H1 (cell line): ENCODE measurements at regions not wholly inside any gene's neighbourhood (a gene's known extent, or its start where the extent isn't known, plus 50 kb on each side); places are given as distances from the start of the nearest gene placed in this dataset.

ENCODE experiments used
- EGR1 ChIP-seq: IDR thresholded peaks from 2 replicates; pipeline ENCODE4 v1.6.1; 2011; ENCODE audit warnings: low read depth, low read length, borderline replicate concordance
- EP300 ChIP-seq, 2 experiments: IDR thresholded peaks; 1 replicate in 1 of 2; 2 replicates in 1 of 2; pipeline ENCODE4 v1.6.1; 2011 to 2012; ENCODE audit warnings: low read depth in 2 of 2, low read length in 2 of 2, mild to moderate bottlenecking in 2 of 2, borderline replicate concordance in 1 of 2, inconsistent platforms in 1 of 2, moderate library complexity in 1 of 2
- JUND ChIP-seq: IDR thresholded peaks from 2 replicates; pipeline ENCODE4 v1.6.1; 2011; ENCODE audit warnings: mild to moderate bottlenecking, improper control_type of control experiment, low read length
- MAFK ChIP-seq: IDR thresholded peaks from 2 replicates; pipeline ENCODE4 v1.6.1; 2012; ENCODE audit warnings: low read depth, mild to moderate bottlenecking, improper control_type of control experiment, low read length
- NANOG ChIP-seq: IDR thresholded peaks from 2 replicates; pipeline ENCODE4 v1.6.1; 2011; ENCODE audit warnings: low read length, low read depth, mild to moderate bottlenecking, inconsistent platforms; ENCODE audit not compliant: insufficient read depth, poor library complexity, severe bottlenecking
- POLR2AphosphoS5 ChIP-seq: IDR thresholded peaks from 2 replicates; pipeline ENCODE4 v1.6.1; 2011; ENCODE audit warnings: low read depth, low read length
- RNF2 ChIP-seq: fragments of 200-900, 300-1000 bp; sonication (generic); IDR thresholded peaks from 2 replicates; pipeline ENCODE4 v1.7.1; 2016; ENCODE audit warnings: borderline replicate concordance, low read depth, mild to moderate bottlenecking, antibody characterized with exemption, low read length; ENCODE audit not compliant: poor library complexity, severe bottlenecking; ENCODE audit errors: missing control alignments
- SAP30 ChIP-seq: fragments of 300-600 bp; sonication (generic); IDR thresholded peaks from 2 replicates; pipeline ENCODE4 v1.7.1; 2012; ENCODE audit warnings: low read length, moderate library complexity, mild to moderate bottlenecking, inconsistent platforms; ENCODE audit not compliant: insufficient read depth, insufficient replicate concordance
- SP1 ChIP-seq: IDR thresholded peaks from 2 replicates; pipeline ENCODE4 v1.6.1; 2011; ENCODE audit warnings: low read depth, low read length
- YY1 ChIP-seq: IDR thresholded peaks from 2 replicates; pipeline ENCODE4 v1.6.1; 2011; ENCODE audit warnings: low read depth, mild to moderate bottlenecking, low read length
- TF ChIP-seq, protein P1 (sequence below): fragments of 300-600 bp; sonication (generic); IDR thresholded peaks from 2 replicates; pipeline ENCODE4 v1.7.1; 2012; ENCODE audit warnings: low read length, moderate library complexity, mild to moderate bottlenecking, inconsistent platforms; ENCODE audit not compliant: insufficient replicate concordance
- TF ChIP-seq, protein P2 (sequence below): IDR thresholded peaks from 2 replicates; pipeline ENCODE4 v1.6.1; 2012; ENCODE audit warnings: inconsistent platforms

DNA sequence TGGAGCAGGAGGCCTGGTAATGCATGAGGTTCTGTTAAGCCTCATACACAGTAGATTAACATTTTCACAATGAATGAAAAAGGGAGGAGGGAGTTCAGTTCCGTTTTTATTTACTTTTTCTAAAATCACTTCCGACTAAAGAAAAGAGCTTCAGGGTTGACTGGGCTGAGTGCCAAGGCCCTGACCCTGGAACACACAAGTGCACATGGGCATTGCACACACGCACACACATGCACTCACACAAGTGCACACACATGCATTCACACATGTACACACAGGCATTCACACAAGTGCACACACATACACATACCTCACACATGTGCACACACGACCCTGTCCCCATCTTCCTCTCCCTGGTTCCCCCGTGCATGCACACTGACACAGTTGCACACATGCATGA lies 303.3 kb downstream of the BRD1 start (continued):
- TF ChIP-seq, protein P1, sequence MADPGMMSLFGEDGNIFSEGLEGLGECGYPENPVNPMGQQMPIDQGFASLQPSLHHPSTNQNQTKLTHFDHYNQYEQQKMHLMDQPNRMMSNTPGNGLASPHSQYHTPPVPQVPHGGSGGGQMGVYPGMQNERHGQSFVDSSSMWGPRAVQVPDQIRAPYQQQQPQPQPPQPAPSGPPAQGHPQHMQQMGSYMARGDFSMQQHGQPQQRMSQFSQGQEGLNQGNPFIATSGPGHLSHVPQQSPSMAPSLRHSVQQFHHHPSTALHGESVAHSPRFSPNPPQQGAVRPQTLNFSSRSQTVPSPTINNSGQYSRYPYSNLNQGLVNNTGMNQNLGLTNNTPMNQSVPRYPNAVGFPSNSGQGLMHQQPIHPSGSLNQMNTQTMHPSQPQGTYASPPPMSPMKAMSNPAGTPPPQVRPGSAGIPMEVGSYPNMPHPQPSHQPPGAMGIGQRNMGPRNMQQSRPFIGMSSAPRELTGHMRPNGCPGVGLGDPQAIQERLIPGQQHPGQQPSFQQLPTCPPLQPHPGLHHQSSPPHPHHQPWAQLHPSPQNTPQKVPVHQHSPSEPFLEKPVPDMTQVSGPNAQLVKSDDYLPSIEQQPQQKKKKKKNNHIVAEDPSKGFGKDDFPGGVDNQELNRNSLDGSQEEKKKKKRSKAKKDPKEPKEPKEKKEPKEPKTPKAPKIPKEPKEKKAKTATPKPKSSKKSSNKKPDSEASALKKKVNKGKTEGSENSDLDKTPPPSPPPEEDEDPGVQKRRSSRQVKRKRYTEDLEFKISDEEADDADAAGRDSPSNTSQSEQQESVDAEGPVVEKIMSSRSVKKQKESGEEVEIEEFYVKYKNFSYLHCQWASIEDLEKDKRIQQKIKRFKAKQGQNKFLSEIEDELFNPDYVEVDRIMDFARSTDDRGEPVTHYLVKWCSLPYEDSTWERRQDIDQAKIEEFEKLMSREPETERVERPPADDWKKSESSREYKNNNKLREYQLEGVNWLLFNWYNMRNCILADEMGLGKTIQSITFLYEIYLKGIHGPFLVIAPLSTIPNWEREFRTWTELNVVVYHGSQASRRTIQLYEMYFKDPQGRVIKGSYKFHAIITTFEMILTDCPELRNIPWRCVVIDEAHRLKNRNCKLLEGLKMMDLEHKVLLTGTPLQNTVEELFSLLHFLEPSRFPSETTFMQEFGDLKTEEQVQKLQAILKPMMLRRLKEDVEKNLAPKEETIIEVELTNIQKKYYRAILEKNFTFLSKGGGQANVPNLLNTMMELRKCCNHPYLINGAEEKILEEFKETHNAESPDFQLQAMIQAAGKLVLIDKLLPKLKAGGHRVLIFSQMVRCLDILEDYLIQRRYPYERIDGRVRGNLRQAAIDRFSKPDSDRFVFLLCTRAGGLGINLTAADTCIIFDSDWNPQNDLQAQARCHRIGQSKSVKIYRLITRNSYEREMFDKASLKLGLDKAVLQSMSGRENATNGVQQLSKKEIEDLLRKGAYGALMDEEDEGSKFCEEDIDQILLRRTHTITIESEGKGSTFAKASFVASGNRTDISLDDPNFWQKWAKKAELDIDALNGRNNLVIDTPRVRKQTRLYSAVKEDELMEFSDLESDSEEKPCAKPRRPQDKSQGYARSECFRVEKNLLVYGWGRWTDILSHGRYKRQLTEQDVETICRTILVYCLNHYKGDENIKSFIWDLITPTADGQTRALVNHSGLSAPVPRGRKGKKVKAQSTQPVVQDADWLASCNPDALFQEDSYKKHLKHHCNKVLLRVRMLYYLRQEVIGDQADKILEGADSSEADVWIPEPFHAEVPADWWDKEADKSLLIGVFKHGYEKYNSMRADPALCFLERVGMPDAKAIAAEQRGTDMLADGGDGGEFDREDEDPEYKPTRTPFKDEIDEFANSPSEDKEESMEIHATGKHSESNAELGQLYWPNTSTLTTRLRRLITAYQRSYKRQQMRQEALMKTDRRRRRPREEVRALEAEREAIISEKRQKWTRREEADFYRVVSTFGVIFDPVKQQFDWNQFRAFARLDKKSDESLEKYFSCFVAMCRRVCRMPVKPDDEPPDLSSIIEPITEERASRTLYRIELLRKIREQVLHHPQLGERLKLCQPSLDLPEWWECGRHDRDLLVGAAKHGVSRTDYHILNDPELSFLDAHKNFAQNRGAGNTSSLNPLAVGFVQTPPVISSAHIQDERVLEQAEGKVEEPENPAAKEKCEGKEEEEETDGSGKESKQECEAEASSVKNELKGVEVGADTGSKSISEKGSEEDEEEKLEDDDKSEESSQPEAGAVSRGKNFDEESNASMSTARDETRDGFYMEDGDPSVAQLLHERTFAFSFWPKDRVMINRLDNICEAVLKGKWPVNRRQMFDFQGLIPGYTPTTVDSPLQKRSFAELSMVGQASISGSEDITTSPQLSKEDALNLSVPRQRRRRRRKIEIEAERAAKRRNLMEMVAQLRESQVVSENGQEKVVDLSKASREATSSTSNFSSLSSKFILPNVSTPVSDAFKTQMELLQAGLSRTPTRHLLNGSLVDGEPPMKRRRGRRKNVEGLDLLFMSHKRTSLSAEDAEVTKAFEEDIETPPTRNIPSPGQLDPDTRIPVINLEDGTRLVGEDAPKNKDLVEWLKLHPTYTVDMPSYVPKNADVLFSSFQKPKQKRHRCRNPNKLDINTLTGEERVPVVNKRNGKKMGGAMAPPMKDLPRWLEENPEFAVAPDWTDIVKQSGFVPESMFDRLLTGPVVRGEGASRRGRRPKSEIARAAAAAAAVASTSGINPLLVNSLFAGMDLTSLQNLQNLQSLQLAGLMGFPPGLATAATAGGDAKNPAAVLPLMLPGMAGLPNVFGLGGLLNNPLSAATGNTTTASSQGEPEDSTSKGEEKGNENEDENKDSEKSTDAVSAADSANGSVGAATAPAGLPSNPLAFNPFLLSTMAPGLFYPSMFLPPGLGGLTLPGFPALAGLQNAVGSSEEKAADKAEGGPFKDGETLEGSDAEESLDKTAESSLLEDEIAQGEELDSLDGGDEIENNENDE: no peak
- TF ChIP-seq EP300 (IDR thresholded peaks at IDR 0.05; ENCODE audit: borderline replicate concordance in 1 of 2, low read depth in 2 of 2, low read length in 2 of 2): no peak
- TF ChIP-seq SP1: no peak
- TF ChIP-seq YY1: no peak
- TF ChIP-seq SAP30: no peak
- TF ChIP-seq MAFK: no peak
- no peak for TF ChIP-seq RNF2
- TF ChIP-seq JUND: no peak
- TF ChIP-seq NANOG: no peak
- TF ChIP-seq POLR2AphosphoS5: no peak
- TF ChIP-seq EGR1: no peak
- TF ChIP-seq, protein P2, sequence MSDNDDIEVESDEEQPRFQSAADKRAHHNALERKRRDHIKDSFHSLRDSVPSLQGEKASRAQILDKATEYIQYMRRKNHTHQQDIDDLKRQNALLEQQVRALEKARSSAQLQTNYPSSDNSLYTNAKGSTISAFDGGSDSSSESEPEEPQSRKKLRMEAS: no peak
